ENCODE measurements at regions not wholly inside any gene's neighbourhood (a gene's known extent, or its start where the extent isn't known, plus 50 kb on each side); places are given as distances from the start of the nearest gene placed in this dataset.

GRCh38 chr4:182048871-182049270, 194.3 kb upstream of the TENM3 start:
- TF ChIP-seq CTCF (IDR thresholded peaks at IDR 0.05) (no peak), POLR2A (IDR thresholded peaks at IDR 0.05) (no peak)
